IMR-90 (cell line): ENCODE measurements at regions not wholly inside any gene's neighbourhood (a gene's known extent, or its start where the extent isn't known, plus 50 kb on each side); places are given as distances from the start of the nearest gene placed in this dataset.

Experiments used
- ATAC-seq: fragments of 200-7000 bp; cut with Tn5 transposase; 2 replicates; pipeline ENCODE4 v1.9.1; 2020; ENCODE audit warnings: low read depth, mild to moderate bottlenecking, moderate library complexity
- BruUV-seq: library from RNA; stranded (reverse); fragments of 400-500 nt; replicated peaks from 2 replicates; lab custom pipeline; 2021; lab: Mats Ljungman, UMichigan
- CTCF ChIA-PET: fragments of 300-600 bp; formaldehyde crosslinking; extraction: SDS; loops from one replicate; lab custom pipeline; 2021; ENCODE audit warnings: antibody characterized with exemption; lab: Yijun Ruan, JAX
- POLR2A ChIA-PET: fragments of 300-600 bp; sonication (Branson Sonifier 250); formaldehyde crosslinking; loops from one replicate; lab custom pipeline; 2022; ENCODE audit warnings: antibody characterized with exemption; ENCODE audit not compliant: unreplicated experiment; lab: Charles Lee
- DNase-seq: peaks from one replicate; pipeline ENCODE4 v3.0.0; 2013
- H2AFZ ChIP-seq: replicated peaks from 2 replicates; pipeline ENCODE3; 2013; ENCODE audit warnings: low read length, mild to moderate bottlenecking; ENCODE audit not compliant: poor library complexity
- H2AK5ac ChIP-seq: 2 replicates; pipeline ENCODE4 v1.6.1; 2013; ENCODE audit warnings: low read depth, low read length, inconsistent platforms
- H2AK9ac ChIP-seq: replicated peaks from 2 replicates; pipeline ENCODE3; 2013; ENCODE audit warnings: mild to moderate bottlenecking, low read depth, low read length, moderate library complexity; ENCODE audit not compliant: poor library complexity
- H2BK120ac ChIP-seq: 2 replicates; pipeline ENCODE4 v1.6.1; 2013; ENCODE audit warnings: low read depth, low read length, inconsistent platforms
- H2BK15ac ChIP-seq: 3 replicates; pipeline ENCODE4 v1.6.1; 2013; ENCODE audit warnings: low read depth, low read length, inconsistent platforms
- H2BK20ac ChIP-seq: 2 replicates; pipeline ENCODE4 v1.6.1; 2013; ENCODE audit warnings: low read depth, mild to moderate bottlenecking, inconsistent platforms, low read length, moderate library complexity
- H2BK5ac ChIP-seq: 2 replicates; pipeline ENCODE4 v1.6.1; 2013; ENCODE audit warnings: mild to moderate bottlenecking, low read depth, low read length, inconsistent platforms; ENCODE audit not compliant: poor library complexity, severe bottlenecking
- H3K14ac ChIP-seq: replicated peaks from 2 replicates; pipeline ENCODE4 v1.6.1; 2013; ENCODE audit warnings: low read depth, low read length, inconsistent platforms
- H3K18ac ChIP-seq: 2 replicates; pipeline ENCODE4 v1.6.1; 2013; ENCODE audit warnings: low read depth, low read length, control low read depth
- H3K23ac ChIP-seq: 2 replicates; pipeline ENCODE4 v1.6.1; 2013; ENCODE audit warnings: low read depth, low read length, inconsistent platforms
- H3K27ac ChIP-seq: 2 replicates; pipeline ENCODE4 v1.5.1; 2013; ENCODE audit warnings: mild to moderate bottlenecking, control low read depth, low read length; ENCODE audit not compliant: insufficient read depth
- H3K27me3 ChIP-seq: 2 replicates; pipeline ENCODE4 v1.6.1; 2013; ENCODE audit warnings: low read length; ENCODE audit not compliant: control insufficient read depth, insufficient read depth
- H3K36me3 ChIP-seq: 2 replicates; pipeline ENCODE4 v1.6.1; 2013; ENCODE audit warnings: low read length, mixed read lengths; ENCODE audit not compliant: control insufficient read depth, insufficient read depth
- H3K4ac ChIP-seq: 2 replicates; pipeline ENCODE4 v1.6.1; 2013; ENCODE audit warnings: low read depth, low read length, inconsistent platforms
- H3K4me1 ChIP-seq: 2 replicates; pipeline ENCODE4 v1.6.1; 2013; ENCODE audit warnings: low read length, mixed read lengths; ENCODE audit not compliant: control insufficient read depth, insufficient read depth
- H3K4me2 ChIP-seq: 2 replicates; pipeline ENCODE4 v1.6.1; 2013; ENCODE audit warnings: low read depth, mild to moderate bottlenecking, control low read depth, low read length, moderate library complexity
- H3K4me3 ChIP-seq: 2 replicates; pipeline ENCODE4 v1.5.1; 2013; ENCODE audit warnings: low read depth, mild to moderate bottlenecking, control low read depth, low read length, moderate library complexity; ENCODE audit not compliant: insufficient read depth
- H3K56ac ChIP-seq: 2 replicates; pipeline ENCODE4 v1.6.1; 2013; ENCODE audit warnings: low read length, inconsistent platforms; ENCODE audit not compliant: insufficient read depth; ENCODE audit errors: extremely low read depth
- H3K79me1 ChIP-seq, 2 experiments: 2 replicates each; pipeline ENCODE4 v1.6.1; 2013; ENCODE audit warnings: low read length in 2 of 2, inconsistent platforms in 1 of 2, low read depth in 1 of 2
- H3K9ac ChIP-seq: 2 replicates; pipeline ENCODE4 v1.6.1; 2013; ENCODE audit warnings: low read depth, low read length, control low read depth
- H3K9me1 ChIP-seq: 2 replicates; pipeline ENCODE4 v1.6.1; 2013; ENCODE audit warnings: low read length, inconsistent platforms; ENCODE audit not compliant: insufficient read depth
- H3K9me3 ChIP-seq: 2 replicates; pipeline ENCODE4 v1.6.1; 2013; ENCODE audit warnings: low read length; ENCODE audit not compliant: control insufficient read depth, insufficient read depth
- H4K20me1 ChIP-seq: 2 replicates; pipeline ENCODE4 v1.6.1; 2013; ENCODE audit warnings: low read length, inconsistent platforms; ENCODE audit not compliant: insufficient read depth
- H4K5ac ChIP-seq: 2 replicates; pipeline ENCODE4 v1.6.1; 2013; ENCODE audit warnings: mild to moderate bottlenecking, low read depth, low read length, control low read depth
- H4K8ac ChIP-seq, 2 experiments: 2 replicates each; pipeline ENCODE4 v1.6.1; 2013; ENCODE audit warnings: low read depth in 2 of 2, low read length in 2 of 2, control low read depth in 1 of 2, inconsistent platforms in 1 of 2
- H4K91ac ChIP-seq: 2 replicates; pipeline ENCODE4 v1.6.1; 2013; ENCODE audit warnings: low read depth, low read length, inconsistent platforms; ENCODE audit not compliant: insufficient read depth
- BHLHE40 ChIP-seq: fragments of 150-350 bp; IDR thresholded peaks from 2 replicates; pipeline ENCODE4 v1.6.1; 2016; ENCODE audit warnings: mild to moderate bottlenecking, low read depth, low read length
- CEBPB ChIP-seq: IDR thresholded peaks from 2 replicates; pipeline ENCODE4 v1.6.1; 2012; ENCODE audit warnings: low read depth, low read length, improper control_type of control experiment
- CHD1 ChIP-seq: IDR thresholded peaks from 2 replicates; pipeline ENCODE4 v1.6.1; 2012; ENCODE audit warnings: low read depth, low read length, improper control_type of control experiment
- ELK1 ChIP-seq: fragments of 150-350 bp; IDR thresholded peaks from 2 replicates; pipeline ENCODE4 v1.6.1; 2016; ENCODE audit warnings: low read depth, mild to moderate bottlenecking, low read length, moderate library complexity, borderline replicate concordance
- FOS ChIP-seq: fragments of 150-350 bp; IDR thresholded peaks from 2 replicates; pipeline ENCODE4 v1.6.1; 2016; ENCODE audit warnings: low read depth, low read length
- MAFK ChIP-seq: IDR thresholded peaks from 2 replicates; pipeline ENCODE4 v1.6.1; 2012; ENCODE audit warnings: low read depth, low read length, improper control_type of control experiment
- MAZ ChIP-seq: IDR thresholded peaks from 2 replicates; pipeline ENCODE4 v1.6.1; 2012; ENCODE audit warnings: low read depth, mild to moderate bottlenecking, low read length, improper control_type of control experiment, moderate library complexity, borderline replicate concordance
- MXI1 ChIP-seq: IDR thresholded peaks from 2 replicates; pipeline ENCODE4 v1.6.1; 2012; ENCODE audit warnings: low read depth, mild to moderate bottlenecking, low read length, moderate library complexity, borderline replicate concordance
- NFE2L2 ChIP-seq: fragments of 150-350 bp; IDR thresholded peaks from 2 replicates; pipeline ENCODE4 v1.6.1; 2016; ENCODE audit warnings: low read depth, mild to moderate bottlenecking, low read length
- POLR2A ChIP-seq: IDR thresholded peaks from 2 replicates; pipeline ENCODE4 v1.6.1; 2012; ENCODE audit warnings: mild to moderate bottlenecking, low read depth, low read length
- RAD21 ChIP-seq: IDR thresholded peaks from 2 replicates; pipeline ENCODE4 v1.6.1; 2012; ENCODE audit warnings: low read length, improper control_type of control experiment
- RCOR1 ChIP-seq: IDR thresholded peaks from 2 replicates; pipeline ENCODE4 v1.6.1; 2012; ENCODE audit warnings: mild to moderate bottlenecking, low read length, improper control_type of control experiment; ENCODE audit not compliant: insufficient replicate concordance
- RFX5 ChIP-seq: IDR thresholded peaks from 2 replicates; pipeline ENCODE4 v1.8.0; 2012; ENCODE audit warnings: low read depth, mild to moderate bottlenecking, low read length, moderate library complexity
- SMC3 ChIP-seq: fragments of 150-350 bp; IDR thresholded peaks from 2 replicates; pipeline ENCODE4 v1.6.1; 2016; ENCODE audit warnings: low read depth, mild to moderate bottlenecking, antibody characterized with exemption, low read length, moderate library complexity
- WGBS, 2 experiments: methylation state at CpG; one replicate each; pipeline versions ENCODE4 v1.1.5 to v1.1.7; 2013; ENCODE audit warnings: missing lambda C conversion rate in 2 of 2; ENCODE audit not compliant: insufficient read length in 1 of 2; ENCODE audit errors: extremely low coverage in 2 of 2; 5-methylcytosine and 5-hydroxymethylcytosine counted together
- dilution Hi-C: fragments of 300-500 bp; cut with HindIII; formaldehyde crosslinking; loops from one replicate; pipeline ENCODE4 v1.14.3; 2018; ENCODE audit warnings: low sequenced_read_pairs; ENCODE audit not compliant: unreplicated experiment
- in situ Hi-C: fragments of 300-500 bp; cut with MboI; formaldehyde crosslinking; loops from 3 replicates; pipeline ENCODE4 v1.14.3; 2019; ENCODE audit warnings: low sequenced_read_pairs, inconsistent platforms, mixed read lengths
- intact Hi-C: fragments of 100-400 bp; cut with micrococcal nuclease; formaldehyde crosslinking; loops from 2 replicates; pipeline ENCODE4 v1.10.0; 2022
- TF ChIP-seq, protein P1 (sequence below): conservative IDR thresholded peaks from 2 replicates; pipeline ENCODE4 v1.5.1; 2012; ENCODE audit warnings: mild to moderate bottlenecking, low read depth, low read length, improper control_type of control experiment
- TF ChIP-seq, protein P2 (sequence below): fragments of 150-350 bp; IDR thresholded peaks from 2 replicates; pipeline ENCODE4 v1.6.1; 2017; ENCODE audit warnings: mild to moderate bottlenecking, antibody characterized with exemption, low read length, low read depth

GRCh38 chr2:129176375-129176774, 803.1 kb upstream of the RAB6C start:
- ATAC-seq (no peak), DNase-seq (no peak)
- Histone ChIP-seq H2BK5ac (no peak overlapping the region), H3K9ac (no peak overlapping the region), H3K4me2 (no peak overlapping the region), H3K56ac (no peak overlapping the region), H2AK5ac (no peak overlapping the region), H3K4me1 (no peaks in the 10 kb centered on the region), H3K4ac (no peak overlapping the region), H3K14ac (no peak overlapping the region), H2AFZ (no peak overlapping the region), H3K27ac (no peak overlapping the region), H3K23ac (no peak overlapping the region), H3K4me3 (no peak overlapping the region), H3K9me3 (peaks cover 6% of the 10 kb centered on the region; the same call in 1 of the 2 replicates), H3K36me3 (no peaks in the 10 kb centered on the region), H2BK20ac (no peak overlapping the region), H3K79me1 (no peaks in the 10 kb centered on the region), H4K5ac (no peak overlapping the region), H3K9me1 (no peaks in the 10 kb centered on the region), H3K27me3 (no peaks in the 10 kb centered on the region), H2BK120ac (no peak overlapping the region), H4K8ac (no peak overlapping the region), H2BK15ac (no peak overlapping the region), H2AK9ac (no peak overlapping the region), H3K18ac (no peak overlapping the region), H4K20me1 (no peaks in the 10 kb centered on the region), H4K91ac (no peak overlapping the region)
- in situ Hi-C loops (no loop called here), intact Hi-C loops (no loop called here), dilution Hi-C loops (no loop called here)
- TF ChIP-seq RFX5 (no peak), MAZ (no peak), CHD1 (no peak), CEBPB (no peak), NFE2L2 (no peak), BHLHE40 (no peak), RCOR1 (no peak), ELK1 (no peak), MAFK (no peak), FOS (no peak), MXI1 (no peak), RAD21 (no peak), SMC3 (no peak), POLR2A (no peak)
- TF ChIP-seq, protein P1, sequence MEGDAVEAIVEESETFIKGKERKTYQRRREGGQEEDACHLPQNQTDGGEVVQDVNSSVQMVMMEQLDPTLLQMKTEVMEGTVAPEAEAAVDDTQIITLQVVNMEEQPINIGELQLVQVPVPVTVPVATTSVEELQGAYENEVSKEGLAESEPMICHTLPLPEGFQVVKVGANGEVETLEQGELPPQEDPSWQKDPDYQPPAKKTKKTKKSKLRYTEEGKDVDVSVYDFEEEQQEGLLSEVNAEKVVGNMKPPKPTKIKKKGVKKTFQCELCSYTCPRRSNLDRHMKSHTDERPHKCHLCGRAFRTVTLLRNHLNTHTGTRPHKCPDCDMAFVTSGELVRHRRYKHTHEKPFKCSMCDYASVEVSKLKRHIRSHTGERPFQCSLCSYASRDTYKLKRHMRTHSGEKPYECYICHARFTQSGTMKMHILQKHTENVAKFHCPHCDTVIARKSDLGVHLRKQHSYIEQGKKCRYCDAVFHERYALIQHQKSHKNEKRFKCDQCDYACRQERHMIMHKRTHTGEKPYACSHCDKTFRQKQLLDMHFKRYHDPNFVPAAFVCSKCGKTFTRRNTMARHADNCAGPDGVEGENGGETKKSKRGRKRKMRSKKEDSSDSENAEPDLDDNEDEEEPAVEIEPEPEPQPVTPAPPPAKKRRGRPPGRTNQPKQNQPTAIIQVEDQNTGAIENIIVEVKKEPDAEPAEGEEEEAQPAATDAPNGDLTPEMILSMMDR, result no peak
- TF ChIP-seq, protein P2, sequence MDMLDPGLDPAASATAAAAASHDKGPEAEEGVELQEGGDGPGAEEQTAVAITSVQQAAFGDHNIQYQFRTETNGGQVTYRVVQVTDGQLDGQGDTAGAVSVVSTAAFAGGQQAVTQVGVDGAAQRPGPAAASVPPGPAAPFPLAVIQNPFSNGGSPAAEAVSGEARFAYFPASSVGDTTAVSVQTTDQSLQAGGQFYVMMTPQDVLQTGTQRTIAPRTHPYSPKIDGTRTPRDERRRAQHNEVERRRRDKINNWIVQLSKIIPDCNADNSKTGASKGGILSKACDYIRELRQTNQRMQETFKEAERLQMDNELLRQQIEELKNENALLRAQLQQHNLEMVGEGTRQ, result no peak
- ChIA-PET CTCF (no interaction called here), POLR2A (no interaction called here)
- BruUV-seq, result no TSS peak
- 0% methylated on average over 1 of the region's 5 CpGs; no CpG with 5 or more reads in 1 of the 2 experiments for WGBS, 2 experiments
